Natural killer cell (primary cell): ENCODE measurements at regions not wholly inside any gene's neighbourhood (a gene's known extent, or its start where the extent isn't known, plus 50 kb on each side); places are given as distances from the start of the nearest gene placed in this dataset.

Source experiments
- ATAC-seq, 3 donors: fragments of 150-1000 bp in 2 of 3; fragments of 200-7000 bp in 1 of 3; cut with Tn5 transposase; 1 replicate in 1 of 3; 2 replicates in 2 of 3; pipeline ENCODE4 v1.10.0; 2021; ENCODE audit warnings: mild to moderate bottlenecking in 2 of 3, moderate library complexity in 2 of 3
- DNase-seq, 2 donors: peaks; one replicate each; pipeline versions ENCODE4 v3.0.0 to v3.0.0-alpha.2; 2013 to 2021; ENCODE audit warnings: mixed read lengths in 1 of 2
- H3K27ac ChIP-seq: one replicate; pipeline ENCODE4 v1.5.1; 2013; ENCODE audit warnings: mild to moderate bottlenecking, low read length
- H3K27me3 ChIP-seq: one replicate; pipeline ENCODE4 v1.6.1; 2013; ENCODE audit warnings: low read length; ENCODE audit not compliant: control insufficient read depth, insufficient read depth
- H3K36me3 ChIP-seq: one replicate; pipeline ENCODE4 v1.6.1; 2013; ENCODE audit warnings: low read length; ENCODE audit not compliant: control insufficient read depth, insufficient read depth
- H3K4me1 ChIP-seq: one replicate; pipeline ENCODE4 v1.6.1; 2013; ENCODE audit warnings: low read length; ENCODE audit not compliant: control insufficient read depth, insufficient read depth
- H3K4me3 ChIP-seq: one replicate; pipeline ENCODE4 v1.5.1; 2013; ENCODE audit warnings: low read length
- H3K9me3 ChIP-seq: one replicate; pipeline ENCODE4 v1.6.1; 2013; ENCODE audit warnings: low read length; ENCODE audit not compliant: control insufficient read depth, insufficient read depth
- H3K27ac Mint-ChIP-seq, 2 donors: one replicate each; pipeline ENCODE4 v1.8.0; 2022; ENCODE audit warnings: mild to moderate bottlenecking in 2 of 2, mixed read lengths in 2 of 2, moderate library complexity in 1 of 2
- H3K27me3 Mint-ChIP-seq, 2 donors: one replicate each; pipeline ENCODE4 v1.8.0; 2022; ENCODE audit warnings: low read depth in 2 of 2, mixed read lengths in 2 of 2
- H3K36me3 Mint-ChIP-seq: one replicate; pipeline ENCODE4 v1.8.0; 2022; ENCODE audit warnings: mixed read lengths
- H3K4me1 Mint-ChIP-seq, 2 donors: one replicate each; pipeline ENCODE4 v1.8.0; 2022; ENCODE audit warnings: mixed read lengths in 2 of 2
- H3K4me3 Mint-ChIP-seq: one replicate; pipeline ENCODE4 v1.8.0; 2022; ENCODE audit warnings: mild to moderate bottlenecking, moderate library complexity, mixed read lengths
- H3K9me3 Mint-ChIP-seq, 2 donors: one replicate each; pipeline ENCODE4 v1.8.0; 2022; ENCODE audit warnings: mixed read lengths in 2 of 2
- CTCF ChIP-seq: fragments of 200-600 bp; IDR thresholded peaks from one replicate; pipeline ENCODE4 v1.8.0; 2022; ENCODE audit warnings: antibody characterized with exemption
- WGBS: methylation state at CpG from one replicate; pipeline ENCODE4 v1.1.7; 2013; ENCODE audit warnings: missing lambda C conversion rate; ENCODE audit not compliant: insufficient coverage; 5-methylcytosine and 5-hydroxymethylcytosine counted together
- intact Hi-C: fragments of 100-400 bp; cut with micrococcal nuclease; formaldehyde crosslinking; loops from one replicate; pipeline ENCODE4 v1.14.2; 2022

- Histone ChIP-seq H3K27me3 (no peaks in the 10 kb centered on the region), H3K9me3 (peaks cover 3% of the 10 kb centered on the region), H3K27ac (no peak overlapping the region), H3K36me3 (no peaks in the 10 kb centered on the region), H3K4me1 (no peaks in the 10 kb centered on the region), H3K4me3 (no peak overlapping the region)
- ATAC-seq: no peak
- Mint-ChIP-seq H3K27me3 (no peaks in the 10 kb centered on the region), H3K4me1 (no peaks in the 10 kb centered on the region), H3K36me3 (no peaks in the 10 kb centered on the region), H3K9me3 (peaks cover 10 to 11% of the 10 kb centered on the region in 2 donors), H3K4me3 (no peak overlapping the region), H3K27ac (no peak overlapping the region)
- TF ChIP-seq CTCF: no peak
- no peak for DNase-seq
- intact Hi-C loops: no loop called here
Observed at GRCh38 chr4:131081069-131081468, 1985.1 kb downstream of the C4orf33 start.

GRCh38 chr4:131084997-131085396 is 1989.0 kb downstream of the C4orf33 start:
- no peak overlapping the region for H3K27ac Mint-ChIP-seq
- no peaks in the 10 kb centered on the region for H3K27me3 Mint-ChIP-seq
- H3K4me3 Mint-ChIP-seq: no peak overlapping the region
- Histone ChIP-seq H3K27me3 (no peaks in the 10 kb centered on the region), H3K36me3 (no peaks in the 10 kb centered on the region), H3K4me1 (no peaks in the 10 kb centered on the region), H3K27ac (no peak overlapping the region), H3K9me3 (peaks cover 3% of the 10 kb centered on the region), H3K4me3 (no peak overlapping the region)
- intact Hi-C loops: no loop called here
- 67% methylated on average over 1 of the region's 3 CpGs for WGBS
- no peaks in the 10 kb centered on the region for H3K4me1 Mint-ChIP-seq
- no peaks in the 10 kb centered on the region for H3K36me3 Mint-ChIP-seq
- TF ChIP-seq CTCF: no peak
- H3K9me3 Mint-ChIP-seq: peaks cover 9 to 15% of the 10 kb centered on the region in 2 donors
- no peak for ATAC-seq
- no peak for DNase-seq

GRCh38 chr4:131091896-131092295 is 1995.9 kb downstream of the C4orf33 start:
- ATAC-seq (no peak), DNase-seq (no peak)
- H3K4me1 ChIP-seq: no peaks in the 10 kb centered on the region
- H3K27me3 ChIP-seq: no peaks in the 10 kb centered on the region
- Mint-ChIP-seq H3K27ac (no peak overlapping the region), H3K4me3 (no peak overlapping the region), H3K36me3 (no peaks in the 10 kb centered on the region), H3K4me1 (no peaks in the 10 kb centered on the region), H3K27me3 (no peaks in the 10 kb centered on the region), H3K9me3 (peaks cover 4% of the 10 kb centered on the region in 2 donors)
- H3K4me3 ChIP-seq: no peak overlapping the region
- no peaks in the 10 kb centered on the region for H3K36me3 ChIP-seq
- H3K27ac ChIP-seq: no peak overlapping the region
- H3K9me3 ChIP-seq: no peaks in the 10 kb centered on the region
- TF ChIP-seq CTCF: no peak
- intact Hi-C loops: no loop called here

GRCh38 chr4:131093303-131093702 is 1997.4 kb downstream of the C4orf33 start:
- no peaks in the 10 kb centered on the region for H3K9me3 ChIP-seq
- H3K27ac Mint-ChIP-seq: no peak overlapping the region
- 95% methylated on average over 2 of the region's 2 CpGs for WGBS
- no peak overlapping the region for H3K4me3 ChIP-seq
- H3K27me3 Mint-ChIP-seq: no peaks in the 10 kb centered on the region
- no peak overlapping the region for H3K27ac ChIP-seq
- H3K4me1 ChIP-seq: no peaks in the 10 kb centered on the region
- no peaks in the 10 kb centered on the region for H3K4me1 Mint-ChIP-seq
- H3K36me3 ChIP-seq: no peaks in the 10 kb centered on the region
- H3K9me3 Mint-ChIP-seq: peaks cover 5% of the 10 kb centered on the region in 2 donors
- DNase-seq (no peak), ATAC-seq (no peak)
- no peaks in the 10 kb centered on the region for H3K27me3 ChIP-seq
- intact Hi-C loops: no loop called here
- no peaks in the 10 kb centered on the region for H3K36me3 Mint-ChIP-seq
- no peak overlapping the region for H3K4me3 Mint-ChIP-seq
- no peak for TF ChIP-seq CTCF
